CD4-positive, alpha-beta T cell treated with Interleukin-6 for 4 hours (primary cell): ENCODE measurements at regions not wholly inside any gene's neighbourhood (a gene's known extent, or its start where the extent isn't known, plus 50 kb on each side); places are given as distances from the start of the nearest gene placed in this dataset.
"Not testable (repeated sequence)": the region's sequence is repeated elsewhere in the genome, so short reads cannot be mapped to it uniquely, and the experiment has no call there.

ENCODE experiments used
- DNase-seq: peaks from one replicate; pipeline ENCODE4 v3.0.0-alpha.2; 2020; ENCODE audit warnings: mixed read lengths

GRCh38 chr5:39720136-39720535 is 295.4 kb upstream of the DAB2 start:
- no peak for DNase-seq

- DNase-seq = no peak
These were observed 292.6 kb upstream of the DAB2 start for GRCh38 chr5:39717176-39717897.

- DNase-seq = peak; percentile 32
These were observed 291.8 kb upstream of the DAB2 start for GRCh38 chr5:39716532-39717028.

- DNase-seq = peak; percentile 46
These were observed 289.4 kb upstream of the DAB2 start for GRCh38 chr5:39714036-39714698.

GRCh38 chr5:39713250-39713916 is 288.6 kb upstream of the DAB2 start:
- DNase-seq = no peak

GRCh38 chr5:39712316-39713249 is 287.8 kb upstream of the DAB2 start:
- DNase-seq = no peak

GRCh38 chr5:39711821-39712220 is 287.0 kb upstream of the DAB2 start:
- no peak for DNase-seq

GRCh38 chr5:39709032-39709431 is 284.3 kb upstream of the DAB2 start:
- no peak for DNase-seq

- DNase-seq = no peak
These were observed 278.1 kb upstream of the DAB2 start for GRCh38 chr5:39702928-39703327.

GRCh38 chr5:39700523-39700922 is 275.7 kb upstream of the DAB2 start:
- no peak for DNase-seq

- DNase-seq = no peak
These were observed 274.2 kb upstream of the DAB2 start for GRCh38 chr5:39698838-39699560.

GRCh38 chr5:39697881-39698280 is 273.1 kb upstream of the DAB2 start:
- DNase-seq = no peak

- DNase-seq = no peak
These were observed 272.1 kb upstream of the DAB2 start for GRCh38 chr5:39696672-39697398.

- DNase-seq = no peak
These were observed 267.2 kb upstream of the DAB2 start for GRCh38 chr5:39691993-39692392.

- DNase-seq = no peak
These were observed 266.4 kb upstream of the DAB2 start for GRCh38 chr5:39691136-39691535.

GRCh38 chr5:39689919-39690318 is 265.1 kb upstream of the DAB2 start:
- no peak for DNase-seq

GRCh38 chr5:39687924-39688323 is 263.1 kb upstream of the DAB2 start:
- not testable (repeated sequence) for DNase-seq

GRCh38 chr5:39680213-39680612 is 255.4 kb upstream of the DAB2 start:
- no peak for DNase-seq

GRCh38 chr5:39678534-39678933 is 253.8 kb upstream of the DAB2 start:
- DNase-seq = no peak

- no peak for DNase-seq
These were observed 250.9 kb upstream of the DAB2 start for GRCh38 chr5:39675676-39676075.
